Mesenchymal stem cell (in vitro differentiated cells and primary cell): ENCODE measurements at regions not wholly inside any gene's neighbourhood (a gene's known extent, or its start where the extent isn't known, plus 50 kb on each side); places are given as distances from the start of the nearest gene placed in this dataset.
A peak's percentile ranks its signal among the peaks of the same experiment; 100 is the strongest.

Experiments used
- DNase-seq: peaks from one replicate; pipeline ENCODE4 v3.0.0-alpha.2; 2013
- H2AFZ ChIP-seq: one replicate; pipeline ENCODE4 v1.6.1; 2013; ENCODE audit warnings: low read depth, mild to moderate bottlenecking, control low read depth, inconsistent platforms, low read length, moderate library complexity
- H2AK5ac ChIP-seq: 2 replicates; pipeline ENCODE4 v1.6.1; 2013; ENCODE audit warnings: low read length, moderate library complexity, mild to moderate bottlenecking, inconsistent platforms; ENCODE audit not compliant: severe bottlenecking
- H2BK120ac ChIP-seq: one replicate; pipeline ENCODE4 v1.6.1; 2013; ENCODE audit warnings: low read depth, mild to moderate bottlenecking, inconsistent platforms, low read length, moderate library complexity
- H2BK12ac ChIP-seq, 2 experiments: one replicate each; pipeline ENCODE4 v1.6.1; 2013; ENCODE audit warnings: inconsistent platforms in 2 of 2, low read length in 2 of 2, mild to moderate bottlenecking in 2 of 2, moderate library complexity in 2 of 2, control low read depth in 1 of 2
- H2BK15ac ChIP-seq: one replicate; pipeline ENCODE4 v1.6.1; 2013; ENCODE audit warnings: mild to moderate bottlenecking, low read depth, inconsistent platforms; ENCODE audit not compliant: poor library complexity, severe bottlenecking
- H2BK5ac ChIP-seq: 2 replicates; pipeline ENCODE4 v1.6.1; 2013; ENCODE audit warnings: low read depth, mild to moderate bottlenecking, low read length, control low read depth, inconsistent platforms; ENCODE audit not compliant: poor library complexity, severe bottlenecking
- H3K14ac ChIP-seq, 2 experiments: one replicate each; pipeline ENCODE4 v1.6.1; 2013; ENCODE audit warnings: inconsistent platforms in 2 of 2, low read length in 2 of 2, control low read depth in 1 of 2, mild to moderate bottlenecking in 1 of 2, moderate library complexity in 1 of 2
- H3K18ac ChIP-seq, 2 experiments: one replicate each; pipeline ENCODE4 v1.6.1; 2013; ENCODE audit warnings: inconsistent platforms in 2 of 2, low read length in 2 of 2, control low read depth in 1 of 2, low read depth in 1 of 2, mild to moderate bottlenecking in 1 of 2
- H3K23ac ChIP-seq, 2 experiments: one replicate each; pipeline ENCODE4 v1.6.1; 2013; ENCODE audit warnings: inconsistent platforms in 2 of 2, low read length in 2 of 2, mild to moderate bottlenecking in 2 of 2, moderate library complexity in 2 of 2, control low read depth in 1 of 2
- H3K27ac ChIP-seq: 2 replicates; pipeline ENCODE4 v1.5.1; 2013; ENCODE audit warnings: mild to moderate bottlenecking, moderate library complexity, low read length, control low read depth, inconsistent platforms; ENCODE audit not compliant: poor library complexity, severe bottlenecking
- H3K27me3 ChIP-seq, 2 experiments: 2 replicates each; pipeline versions ENCODE4 v1.6.1 to v1.7.0; 2013; ENCODE audit warnings: low read length in 2 of 2, mild to moderate bottlenecking in 2 of 2, moderate library complexity in 2 of 2, control low read depth in 1 of 2, inconsistent platforms in 1 of 2; ENCODE audit not compliant: control insufficient read depth in 1 of 2, insufficient read depth in 1 of 2
- H3K36me3 ChIP-seq, 2 experiments: 2 replicates each; pipeline versions ENCODE4 v1.6.1 to v1.7.0; 2013; ENCODE audit warnings: low read length in 2 of 2, control low read depth in 1 of 2, inconsistent platforms in 1 of 2, low read depth in 1 of 2, mild to moderate bottlenecking in 1 of 2; ENCODE audit not compliant: insufficient read depth in 2 of 2, control insufficient read depth in 1 of 2
- H3K4ac ChIP-seq, 2 experiments: one replicate each; pipeline ENCODE4 v1.6.1; 2013; ENCODE audit warnings: inconsistent platforms in 2 of 2, low read length in 2 of 2, mild to moderate bottlenecking in 2 of 2, moderate library complexity in 2 of 2, control low read depth in 1 of 2, low read depth in 1 of 2
- H3K4me1 ChIP-seq: 2 replicates; pipeline ENCODE4 v1.6.1; 2013; ENCODE audit warnings: low read depth, low read length, control low read depth; ENCODE audit not compliant: control insufficient read depth, insufficient read depth
- H3K4me2 ChIP-seq: 2 replicates; pipeline ENCODE4 v1.6.1; 2013; ENCODE audit warnings: low read length, mild to moderate bottlenecking, inconsistent platforms; ENCODE audit not compliant: poor library complexity, severe bottlenecking
- H3K4me3 ChIP-seq, 2 experiments: 2 replicates each; pipeline versions ENCODE4 v1.5.1 to v1.7.0; 2013; ENCODE audit warnings: low read length in 2 of 2, mild to moderate bottlenecking in 2 of 2, control low read depth in 1 of 2, low read depth in 1 of 2; ENCODE audit not compliant: insufficient read depth in 1 of 2
- H3K79me1 ChIP-seq: replicated peaks from 2 replicates; pipeline ENCODE4 v1.6.1; 2013; ENCODE audit warnings: mild to moderate bottlenecking, control low read depth, low read length, inconsistent platforms; ENCODE audit not compliant: poor library complexity, severe bottlenecking
- H3K9ac ChIP-seq: 2 replicates; pipeline ENCODE4 v1.7.0; 2013; ENCODE audit warnings: mild to moderate bottlenecking, low read length, moderate library complexity
- H3K9me3 ChIP-seq: 2 replicates; pipeline ENCODE4 v1.7.0; 2013; ENCODE audit warnings: mild to moderate bottlenecking, low read length; ENCODE audit not compliant: control insufficient read depth
- H4K8ac ChIP-seq: one replicate; pipeline ENCODE4 v1.6.1; 2013; ENCODE audit warnings: inconsistent platforms, mild to moderate bottlenecking, low read length, moderate library complexity
- H4K91ac ChIP-seq: one replicate; pipeline ENCODE4 v1.6.1; 2013; ENCODE audit warnings: mild to moderate bottlenecking, low read length, inconsistent platforms
- WGBS: methylation state at CpG from one replicate; pipeline ENCODE4 v1.1.7; 2013; ENCODE audit warnings: mixed read lengths; 5-methylcytosine and 5-hydroxymethylcytosine counted together

DNA sequence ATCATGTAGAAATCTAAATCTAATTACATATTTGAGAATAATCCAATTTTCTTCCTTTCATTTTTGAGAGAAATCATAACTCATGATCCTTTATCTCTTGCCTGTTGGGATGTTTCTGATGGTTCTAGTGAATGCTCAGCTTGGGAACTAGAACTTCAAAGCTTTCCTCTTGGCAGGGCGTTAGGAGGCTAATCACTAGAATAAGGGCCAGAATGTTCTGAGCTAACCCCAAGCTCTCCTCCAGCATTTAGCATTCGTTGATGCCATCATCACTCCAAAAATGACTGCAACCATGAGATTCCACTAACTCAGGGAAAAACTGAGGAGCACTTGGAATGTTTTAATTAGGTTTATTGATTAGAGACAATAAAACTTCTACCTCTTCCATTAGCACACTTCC is 93.9 kb upstream of the DPT start:
- Histone ChIP-seq H3K23ac (no peak overlapping the region), H3K79me1 (no peaks in the 10 kb centered on the region), H4K8ac (no peak overlapping the region), H4K91ac (no peak overlapping the region), H2AK5ac (no peak overlapping the region), H2BK15ac (no peak overlapping the region), H3K27me3 (no peaks in the 10 kb centered on the region), H3K4me3 (no peak overlapping the region), H3K4me1 (no peaks in the 10 kb centered on the region), H3K18ac (no peak overlapping the region), H3K9me3 (peaks cover 4% of the 10 kb centered on the region), H2BK12ac (no peak overlapping the region), H2BK120ac (no peak overlapping the region), H3K4me2 (no peak overlapping the region), H3K36me3 (no peaks in the 10 kb centered on the region), H3K4ac (no peak overlapping the region), H2AFZ (no peak overlapping the region), H3K14ac (no peak overlapping the region), H3K9ac (no peak overlapping the region), H2BK5ac (no peak overlapping the region), H3K27ac (no peak overlapping the region)
- no peak for DNase-seq
- 80% methylated on average over 2 of the region's 2 CpGs for WGBS

DNA sequence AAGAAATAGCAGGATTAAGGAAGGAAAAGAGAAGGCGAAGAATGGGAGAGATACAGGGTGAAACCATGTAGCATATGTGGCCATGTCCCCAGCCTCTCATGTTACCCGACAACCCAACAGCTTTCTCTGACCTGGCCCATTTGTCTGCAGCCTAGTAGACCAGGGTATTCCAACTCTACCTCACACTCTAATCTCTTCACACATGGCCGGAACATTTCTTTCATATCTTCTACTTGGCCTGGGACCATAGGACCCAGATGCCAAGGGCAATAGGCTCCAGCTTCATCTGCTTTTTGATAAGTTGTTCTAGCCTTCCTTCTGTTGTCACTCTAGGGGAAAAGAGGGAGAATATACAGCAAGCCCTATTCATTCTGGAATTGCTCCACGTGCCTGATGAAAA is 95.0 kb upstream of the DPT start:
- Histone ChIP-seq H3K27me3 (no peaks in the 10 kb centered on the region), H4K91ac (no peak overlapping the region), H3K9me3 (peaks cover 4% of the 10 kb centered on the region), H3K14ac (no peak overlapping the region), H2BK15ac (no peak overlapping the region), H4K8ac (no peak overlapping the region), H3K4me3 (no peak overlapping the region), H3K4ac (no peak overlapping the region), H3K4me1 (no peaks in the 10 kb centered on the region), H3K4me2 (no peak overlapping the region), H3K27ac (no peak overlapping the region), H3K9ac (no peak overlapping the region), H3K36me3 (no peaks in the 10 kb centered on the region), H3K18ac (no peak overlapping the region), H2AFZ (no peak overlapping the region), H2BK5ac (no peak overlapping the region), H2BK120ac (no peak overlapping the region), H2BK12ac (no peak overlapping the region), H3K79me1 (no peaks in the 10 kb centered on the region), H2AK5ac (no peak overlapping the region), H3K23ac (no peak overlapping the region)
- DNase-seq = no peak
- 94% methylated on average over 2 of the region's 4 CpGs for WGBS

DNA sequence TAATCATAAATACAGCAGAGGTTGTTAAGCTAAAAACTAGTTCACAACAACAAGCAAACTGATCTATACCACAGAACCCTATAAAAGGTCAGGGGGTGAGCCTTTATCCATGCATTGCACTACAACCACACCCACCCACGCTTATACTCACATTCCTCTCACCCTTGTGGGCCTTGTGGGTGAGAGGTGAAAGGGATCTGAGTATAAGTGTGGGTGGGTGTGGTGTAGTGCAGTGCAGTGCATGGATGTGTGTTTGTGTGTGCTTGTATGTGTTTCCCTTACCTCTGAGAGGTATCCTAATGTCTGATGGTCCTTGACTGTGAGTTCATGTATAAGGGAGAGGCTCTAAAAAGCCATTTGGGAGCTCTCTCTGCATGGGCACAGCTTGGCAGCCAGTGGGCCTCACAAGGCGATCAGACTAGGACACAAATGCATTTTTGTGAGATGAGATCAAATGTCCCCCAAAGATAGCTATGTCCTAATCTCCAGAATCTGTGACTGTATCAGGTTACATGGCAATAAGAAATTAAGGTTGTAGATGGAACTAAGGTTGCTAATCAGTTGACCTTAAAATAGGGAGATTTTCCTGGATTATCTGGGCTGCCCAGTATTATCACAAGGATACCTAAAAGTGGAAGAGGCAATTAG is 95.5 kb upstream of the DPT start:
- 89% methylated on average over 1 of the region's 2 CpGs for WGBS
- Histone ChIP-seq H3K4me3 (no peak overlapping the region), H3K9me3 (peaks cover 4% of the 10 kb centered on the region), H4K91ac (no peak overlapping the region), H2AK5ac (no peak overlapping the region), H3K9ac (no peak overlapping the region), H3K27ac (no peak overlapping the region), H2BK120ac (no peak overlapping the region), H3K36me3 (no peaks in the 10 kb centered on the region), H3K27me3 (no peaks in the 10 kb centered on the region), H4K8ac (no peak overlapping the region), H2BK15ac (no peak overlapping the region), H3K14ac (peak overlapping the region in 1 of 2 experiments; percentile 44), H3K4me2 (no peak overlapping the region), H3K79me1 (no peaks in the 10 kb centered on the region), H2BK5ac (no peak overlapping the region), H3K4ac (no peak overlapping the region), H2BK12ac (no peak overlapping the region), H3K4me1 (no peaks in the 10 kb centered on the region), H2AFZ (no peak overlapping the region), H3K18ac (no peak overlapping the region), H3K23ac (no peak overlapping the region)
- DNase-seq = no peak

DNA sequence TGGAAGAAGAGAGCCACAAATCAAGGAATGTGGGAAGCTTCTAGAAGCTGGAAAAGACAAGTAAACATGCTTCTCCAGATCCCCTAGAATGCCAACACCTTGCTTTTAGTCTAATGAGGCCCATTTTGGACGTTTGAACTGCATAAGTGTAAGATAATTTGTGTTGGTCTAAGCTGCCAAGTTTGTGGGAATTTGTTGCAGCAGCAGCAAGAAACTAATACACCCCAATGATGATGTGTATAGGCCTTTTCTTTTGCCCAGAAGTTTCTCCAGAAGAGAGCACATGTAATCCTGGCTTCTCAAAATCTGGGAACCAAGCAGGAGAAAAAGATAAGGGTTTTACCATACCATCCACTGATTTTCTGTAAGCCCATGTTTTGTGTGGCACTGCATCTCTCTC is 96.1 kb upstream of the DPT start:
- no peak overlapping the region for H2BK12ac ChIP-seq
- no peak overlapping the region for H3K23ac ChIP-seq
- peaks cover 4% of the 10 kb centered on the region for H3K9me3 ChIP-seq
- no peaks in the 10 kb centered on the region for H3K4me1 ChIP-seq
- no peak overlapping the region for H3K4me3 ChIP-seq
- no peak for DNase-seq
- no peak overlapping the region for H4K91ac ChIP-seq
- H2BK5ac ChIP-seq = no peak overlapping the region
- H3K27ac ChIP-seq = no peak overlapping the region
- H3K9ac ChIP-seq = no peak overlapping the region
- no peak overlapping the region for H2AFZ ChIP-seq
- no peak overlapping the region for H2BK15ac ChIP-seq
- H3K36me3 ChIP-seq = no peaks in the 10 kb centered on the region
- H2AK5ac ChIP-seq = no peak overlapping the region
- H3K79me1 ChIP-seq = no peaks in the 10 kb centered on the region
- H3K27me3 ChIP-seq = no peaks in the 10 kb centered on the region
- H3K4ac ChIP-seq = no peak overlapping the region
- no peak overlapping the region for H4K8ac ChIP-seq
- no peak overlapping the region for H3K14ac ChIP-seq
- H3K18ac ChIP-seq = no peak overlapping the region
- WGBS = no CpG with 5 or more reads among the region's 1 CpG
- H2BK120ac ChIP-seq = no peak overlapping the region
- no peak overlapping the region for H3K4me2 ChIP-seq
